Right cardiac atrium (tissue), 5 donors: ENCODE measurements at regions not wholly inside any gene's neighbourhood (a gene's known extent, or its start where the extent isn't known, plus 50 kb on each side); places are given as distances from the start of the nearest gene placed in this dataset.

Source experiments
- ATAC-seq, 2 donors: fragments of 200-7000 bp; cut with Tn5 transposase; one replicate each; pipeline versions ENCODE4 v1.8.0 to v1.9.1; 2020; ENCODE audit warnings: moderate library complexity in 2 of 2, mild to moderate bottlenecking in 1 of 2
- DNase-seq, 3 donors: peaks; one replicate each; pipeline ENCODE4 v3.0.0-alpha.2; 2020
- H3K27ac ChIP-seq: one replicate; pipeline ENCODE4 v1.5.1; 2013; ENCODE audit warnings: mild to moderate bottlenecking, low read length, control low read depth, moderate library complexity
- H3K27me3 ChIP-seq: one replicate; pipeline ENCODE4 v1.6.1; 2013; ENCODE audit not compliant: control insufficient read depth, insufficient read depth
- H3K4me1 ChIP-seq: one replicate; pipeline ENCODE4 v1.6.1; 2013; ENCODE audit warnings: low read length; ENCODE audit not compliant: control insufficient read depth, insufficient read depth
- H3K4me3 ChIP-seq: one replicate; pipeline ENCODE4 v1.5.1; 2013; ENCODE audit warnings: low read length, control low read depth
- H3K9me3 ChIP-seq: one replicate; pipeline ENCODE4 v1.6.1; 2013; ENCODE audit warnings: low read length; ENCODE audit not compliant: control insufficient read depth
- WGBS: extraction: QIAGEN DNeasy Blood & Tissue Kit; methylation state at CpG from one replicate; pipeline ENCODE4 v1.1.7; 2013; 5-methylcytosine and 5-hydroxymethylcytosine counted together
- intact Hi-C, 4 donors: fragments of 100-400 bp; cut with DNase I; formaldehyde crosslinking; loops; one replicate each; pipeline versions ENCODE4 v1.11.0 to v1.14.0; 2022 to 2023
- donor health status: healthy with polysubstance abuse.
- donor health status: DM: no; HTN: yes; CAD: no.
- donor health status: DM: no; HTN: no; CAD: no.
- donor health status: DM: no; HTN: yes; CAD: no; lungs with severe emphysema.
- donor health status: DM: yes; HTN: yes; CAD: no.

DNA sequence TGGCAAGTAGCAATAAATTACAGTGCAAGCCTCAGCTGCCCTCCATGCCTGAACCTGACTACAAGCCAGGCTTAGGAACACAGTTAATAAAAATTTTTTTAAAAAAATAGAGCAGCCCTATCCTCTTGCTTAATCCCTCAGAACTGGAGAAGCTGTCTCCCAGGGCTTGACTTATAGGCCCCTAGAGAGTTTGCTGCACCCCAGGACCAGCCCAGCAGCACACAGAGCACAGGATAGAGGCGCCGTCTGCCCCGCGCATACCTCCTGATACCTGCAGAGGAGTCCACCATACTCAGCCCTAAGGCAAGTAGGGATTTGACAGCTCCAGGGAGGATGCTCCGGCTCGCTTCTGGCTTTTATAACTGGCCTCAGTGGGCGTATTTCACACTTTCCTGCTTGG lies 548.6 kb upstream of the RAB6C start:
- H3K4me1 ChIP-seq, result no peaks in the 10 kb centered on the region
- intact Hi-C loops, result no loop called here
- no peak overlapping the region for H3K27ac ChIP-seq
- no peak for ATAC-seq
- H3K4me3 ChIP-seq, result no peak overlapping the region
- DNase-seq, result no peak
- WGBS, result 81% methylated on average over 7 of the region's 7 CpGs
- no peaks in the 10 kb centered on the region for H3K9me3 ChIP-seq
- no peaks in the 10 kb centered on the region for H3K27me3 ChIP-seq

DNA sequence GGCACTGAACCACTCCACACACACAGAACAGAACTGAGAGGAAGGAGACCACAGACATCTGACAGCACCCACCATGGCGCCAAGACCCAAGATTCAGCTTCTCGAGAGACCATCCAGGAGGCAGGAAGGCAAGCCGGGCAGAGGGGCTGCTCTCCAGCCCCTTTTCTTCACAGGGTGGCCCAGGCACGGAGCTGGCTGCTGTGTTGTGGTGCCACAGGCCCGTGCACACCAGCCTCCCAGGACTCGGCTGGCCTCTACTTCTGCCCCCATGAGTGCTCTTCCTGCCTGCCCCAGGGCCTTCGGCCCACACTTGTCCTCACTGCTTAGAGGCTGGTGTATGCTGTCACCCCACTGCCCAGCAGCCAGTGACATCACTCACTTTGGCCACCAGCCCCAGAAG lies 547.6 kb upstream of the RAB6C start:
- no peak for DNase-seq
- H3K4me3 ChIP-seq, result no peak overlapping the region
- no peaks in the 10 kb centered on the region for H3K27me3 ChIP-seq
- H3K27ac ChIP-seq, result no peak overlapping the region
- no peak for ATAC-seq
- H3K9me3 ChIP-seq, result no peaks in the 10 kb centered on the region
- 89% methylated on average over 7 of the region's 7 CpGs for WGBS
- H3K4me1 ChIP-seq, result no peaks in the 10 kb centered on the region
- intact Hi-C loops, result no loop called here

DNA sequence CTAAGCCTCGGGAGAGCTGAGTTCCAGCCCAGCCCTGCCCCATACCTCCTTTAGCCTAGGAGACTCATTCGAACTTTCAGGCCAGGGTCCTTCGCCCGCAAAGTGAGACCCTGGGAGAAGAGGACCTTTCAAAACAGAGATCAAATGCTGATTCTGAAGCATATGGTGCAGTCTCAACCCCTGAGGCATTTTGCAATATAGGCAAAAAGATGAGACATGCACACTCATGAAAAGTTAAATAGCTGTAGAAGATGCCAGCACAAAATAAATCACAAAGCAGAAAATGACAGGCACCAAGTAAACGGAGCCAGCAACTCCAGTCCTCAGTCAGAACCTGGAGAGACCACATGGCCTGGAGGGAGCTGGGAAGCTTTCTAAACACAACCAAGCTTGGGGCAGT lies 542.7 kb upstream of the RAB6C start:
- DNase-seq (no peak), ATAC-seq (no peak)
- no peak overlapping the region for H3K27ac ChIP-seq
- intact Hi-C loops, result no loop called here
- no peaks in the 10 kb centered on the region for H3K27me3 ChIP-seq
- H3K4me3 ChIP-seq, result no peak overlapping the region
- H3K4me1 ChIP-seq, result no peaks in the 10 kb centered on the region
- 66% methylated on average over 5 of the region's 5 CpGs for whole genome bisulfite sequencing
- H3K9me3 ChIP-seq, result no peaks in the 10 kb centered on the region

DNA sequence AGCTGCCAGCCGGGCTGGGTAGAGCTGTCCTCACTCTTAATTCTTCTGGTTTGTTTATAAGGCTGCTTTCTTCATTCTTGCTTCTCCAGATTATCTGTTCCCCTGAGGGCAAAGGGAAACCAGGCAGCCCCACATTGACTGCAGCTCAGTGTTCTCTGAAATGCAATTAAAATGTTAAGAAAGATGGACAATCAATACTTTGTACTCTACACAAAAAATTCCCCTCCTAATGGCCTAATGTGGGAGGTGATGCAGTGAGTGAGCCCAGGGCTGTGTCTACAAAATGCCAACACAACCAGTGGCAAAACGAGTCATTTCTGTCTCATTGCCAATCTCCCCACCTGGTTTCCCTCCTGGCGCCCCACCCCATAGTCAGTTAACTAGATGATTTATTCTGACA lies 541.7 kb upstream of the RAB6C start:
- H3K27me3 ChIP-seq, result no peaks in the 10 kb centered on the region
- H3K9me3 ChIP-seq, result no peaks in the 10 kb centered on the region
- ATAC-seq (no peak), DNase-seq (no peak)
- no peak overlapping the region for H3K27ac ChIP-seq
- no peak overlapping the region for H3K4me3 ChIP-seq
- WGBS, result 70% methylated on average over 3 of the region's 3 CpGs
- no peaks in the 10 kb centered on the region for H3K4me1 ChIP-seq
- intact Hi-C loops, result no loop called here

DNA sequence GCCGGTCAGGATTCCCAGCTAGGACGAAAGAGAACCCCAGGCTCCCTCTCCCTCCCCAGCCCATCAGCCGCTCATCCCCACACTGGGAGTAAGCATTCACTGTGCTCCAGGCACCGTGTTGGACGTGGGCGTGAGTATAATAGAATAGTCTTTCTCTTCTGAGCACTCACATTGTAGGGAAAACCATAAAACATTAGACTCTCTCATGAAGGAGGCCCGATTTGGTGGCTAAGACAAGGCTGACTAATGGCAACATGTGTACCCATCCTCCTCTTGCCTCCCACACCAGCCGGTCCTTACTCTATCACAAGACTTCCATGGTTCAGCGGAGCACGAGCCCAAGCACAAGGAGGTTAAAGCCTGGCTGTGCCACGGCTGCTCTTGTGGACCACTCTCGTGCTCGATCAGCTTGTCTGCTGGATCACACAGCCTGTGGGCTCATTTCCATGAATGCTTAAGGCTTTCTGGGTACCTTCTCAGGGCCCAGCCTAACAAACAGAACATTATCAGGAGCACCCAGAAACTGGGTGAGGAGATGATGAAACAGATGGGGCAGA lies 540.9 kb upstream of the RAB6C start:
- ATAC-seq (no peak), DNase-seq (no peak)
- no peaks in the 10 kb centered on the region for H3K9me3 ChIP-seq
- no peaks in the 10 kb centered on the region for H3K27me3 ChIP-seq
- intact Hi-C loops, result no loop called here
- H3K27ac ChIP-seq, result no peak overlapping the region
- H3K4me3 ChIP-seq, result no peak overlapping the region
- 86% methylated on average over 13 of the region's 13 CpGs for WGBS
- H3K4me1 ChIP-seq, result no peaks in the 10 kb centered on the region

DNA sequence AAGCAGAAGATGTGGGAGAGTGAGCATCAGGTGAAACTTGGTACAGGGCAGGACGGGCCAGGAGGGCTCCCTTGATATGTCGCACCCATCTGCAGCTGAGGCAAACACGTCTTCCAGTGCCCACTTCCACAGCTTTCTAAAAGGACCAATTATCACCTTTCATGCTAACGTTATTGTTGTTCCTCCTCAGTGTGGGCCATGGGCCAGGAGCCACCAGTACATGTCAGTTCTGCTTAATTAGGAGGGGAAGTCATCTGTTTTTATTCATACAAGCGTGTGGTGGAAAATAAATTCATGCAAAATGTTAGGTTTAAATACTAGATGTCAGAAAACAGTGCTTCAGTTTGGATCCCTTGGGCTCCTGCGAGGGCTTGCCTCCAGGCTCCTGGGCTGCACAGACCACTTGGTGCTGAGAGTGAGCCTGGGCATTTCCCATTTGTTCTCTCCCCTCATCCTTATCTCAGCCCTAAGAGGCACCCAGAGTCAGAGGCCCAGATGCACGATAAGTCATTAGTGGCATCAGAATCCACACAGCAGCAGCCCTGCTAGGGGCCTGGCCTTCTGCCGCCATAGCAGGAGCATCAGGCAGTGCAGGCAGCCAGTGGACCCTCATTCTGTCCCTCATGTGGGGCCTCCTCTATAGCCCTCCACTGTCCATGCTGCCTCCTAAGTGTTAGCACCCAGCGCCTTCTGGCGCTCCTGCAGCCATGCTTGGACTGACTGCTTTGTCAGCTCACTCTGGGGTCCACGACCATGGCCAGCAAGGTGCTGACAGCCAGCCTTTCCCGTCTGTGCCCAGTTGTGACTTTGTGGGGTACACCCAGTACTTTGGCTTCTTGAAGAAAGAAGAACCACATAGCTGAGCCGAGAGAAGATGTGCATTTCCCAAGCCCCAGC lies 539.8 kb upstream of the RAB6C start:
- intact Hi-C loops, result no loop called here
- DNase-seq (no peak), ATAC-seq (no peak)
- Histone ChIP-seq H3K4me3 (no peak overlapping the region), H3K27ac (no peak overlapping the region), H3K27me3 (no peaks in the 10 kb centered on the region), H3K9me3 (no peaks in the 10 kb centered on the region), H3K4me1 (no peaks in the 10 kb centered on the region)
- WGBS, result 69% methylated on average over 13 of the region's 13 CpGs

DNA sequence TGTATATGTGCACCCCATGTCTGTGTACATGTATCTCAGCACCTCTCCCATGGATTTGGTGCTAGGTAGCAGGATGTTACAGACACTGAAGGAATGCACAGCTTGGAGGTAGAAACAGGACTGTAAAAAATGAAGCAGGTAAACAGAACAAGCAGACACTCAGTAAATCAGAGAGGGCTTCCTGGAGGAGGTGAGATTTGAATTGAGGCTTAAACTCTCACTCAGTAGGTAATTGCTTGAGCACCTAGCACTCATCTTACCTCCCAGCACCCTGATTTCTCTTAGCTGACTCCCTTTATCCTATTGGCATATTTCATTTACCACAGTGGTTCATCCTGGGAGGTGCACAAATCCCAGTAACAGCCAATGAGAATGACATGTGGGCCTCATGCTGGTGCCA lies 537.9 kb upstream of the RAB6C start:
- Histone ChIP-seq H3K27ac (no peak overlapping the region), H3K27me3 (no peaks in the 10 kb centered on the region), H3K9me3 (no peaks in the 10 kb centered on the region), H3K4me3 (no peak overlapping the region), H3K4me1 (no peaks in the 10 kb centered on the region)
- no peak for ATAC-seq
- DNase-seq, result no peak
- intact Hi-C loops, result no loop called here

DNA sequence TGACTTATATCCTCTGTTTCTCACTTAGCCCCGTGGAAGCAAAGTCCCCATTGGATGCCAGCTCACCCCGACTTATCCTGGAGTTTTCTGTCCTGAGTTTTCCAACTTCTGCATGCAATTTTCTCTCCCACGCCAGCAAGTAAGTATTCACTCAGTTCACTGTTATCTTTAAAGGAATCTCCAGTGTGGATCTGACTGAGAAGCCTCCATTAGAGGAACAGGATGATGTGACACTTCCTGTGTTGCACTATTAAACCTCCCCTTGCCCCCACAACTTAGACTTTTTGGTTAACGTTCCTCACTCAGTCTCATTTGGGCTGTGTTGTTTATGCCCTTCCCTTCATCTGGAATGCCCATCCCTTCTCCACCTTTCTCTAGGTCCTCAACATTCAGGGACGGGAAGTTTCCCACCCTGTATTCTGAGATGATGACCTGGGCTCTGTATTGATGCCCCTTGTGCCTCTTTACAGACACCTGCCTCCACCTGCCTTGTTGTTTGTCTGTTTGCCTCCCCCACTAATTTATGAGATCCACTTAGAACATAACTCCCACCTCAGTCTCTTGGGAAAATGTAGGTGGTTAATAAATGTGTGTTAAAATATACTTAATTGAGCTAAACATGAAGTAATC lies 536.1 kb upstream of the RAB6C start:
- Histone ChIP-seq H3K9me3 (no peaks in the 10 kb centered on the region), H3K4me3 (no peak overlapping the region), H3K4me1 (no peaks in the 10 kb centered on the region), H3K27ac (no peak overlapping the region), H3K27me3 (no peaks in the 10 kb centered on the region)
- ATAC-seq (no peak), DNase-seq (no peak)
- intact Hi-C loops, result no loop called here
- 66% methylated on average over 5 of the region's 5 CpGs for WGBS

DNA sequence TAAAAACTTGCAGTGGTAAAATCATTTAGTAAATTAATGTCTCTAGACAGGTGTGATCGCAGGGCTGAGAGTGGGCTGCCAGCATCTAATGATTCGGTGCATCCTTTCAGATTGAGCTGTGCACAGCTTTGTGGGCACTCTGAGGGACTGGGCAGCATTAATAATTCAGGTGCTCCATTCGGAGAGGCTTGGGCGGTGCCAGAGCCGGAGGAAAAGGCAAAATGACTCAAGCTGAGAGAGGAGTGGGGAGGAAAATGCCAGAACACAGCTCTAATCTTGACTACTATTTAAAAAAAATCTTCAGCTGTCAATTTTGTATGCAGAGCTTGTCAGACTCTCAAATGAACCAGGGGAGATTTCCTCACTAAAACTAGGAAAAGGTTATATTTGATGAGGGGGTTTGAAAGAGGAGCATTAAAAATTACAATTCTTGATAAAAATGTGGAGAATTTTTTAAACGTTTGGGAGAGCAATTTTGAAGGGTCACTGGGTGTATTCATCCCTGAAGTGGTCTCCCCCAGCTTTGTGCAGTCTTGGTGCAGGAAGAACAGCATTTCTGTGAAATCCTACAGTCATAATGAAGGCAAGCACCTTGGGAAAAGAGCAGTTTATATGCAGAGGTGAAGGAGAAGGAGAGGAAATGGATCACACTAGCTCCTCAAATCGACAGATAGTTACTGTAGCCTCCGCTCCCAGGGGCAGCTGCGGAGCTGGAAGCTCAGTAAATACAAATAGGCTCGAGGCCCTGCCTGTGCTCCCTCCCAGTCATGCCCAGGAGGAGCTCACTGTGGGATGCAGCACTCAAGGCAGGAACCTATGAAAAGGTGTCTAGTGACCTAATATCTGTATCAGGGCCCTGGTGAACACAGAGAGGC lies 535.4 kb upstream of the RAB6C start:
- ATAC-seq (no peak), DNase-seq (no peak)
- Histone ChIP-seq H3K27ac (no peak overlapping the region), H3K4me3 (no peak overlapping the region), H3K4me1 (no peaks in the 10 kb centered on the region), H3K9me3 (no peaks in the 10 kb centered on the region), H3K27me3 (no peaks in the 10 kb centered on the region)
- 57% methylated on average over 10 of the region's 10 CpGs for WGBS
- intact Hi-C loops, result no loop called here

DNA sequence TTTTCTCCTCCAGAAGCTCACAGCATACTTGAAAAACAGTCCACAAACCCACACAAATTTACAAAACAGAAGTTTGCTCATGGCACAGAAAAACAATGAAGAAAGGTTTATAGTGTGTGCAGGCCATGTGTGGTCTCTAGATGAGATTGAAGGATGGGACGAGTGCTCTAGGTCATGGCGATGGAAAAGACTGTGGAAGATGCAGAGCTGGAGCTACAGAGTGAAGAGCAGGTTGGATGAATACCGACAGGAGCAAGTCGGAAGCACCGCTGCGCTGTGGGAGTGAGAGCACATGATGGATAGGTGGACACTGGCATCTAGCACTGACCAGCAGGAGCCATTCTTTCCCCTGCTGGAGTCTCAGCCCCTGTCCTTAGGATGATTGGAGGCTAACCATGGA lies 534.7 kb upstream of the RAB6C start:
- intact Hi-C loops, result no loop called here
- Histone ChIP-seq H3K4me1 (no peaks in the 10 kb centered on the region), H3K4me3 (no peak overlapping the region), H3K27me3 (no peaks in the 10 kb centered on the region), H3K9me3 (no peaks in the 10 kb centered on the region), H3K27ac (no peak overlapping the region)
- no peak for ATAC-seq
- DNase-seq, result no peak
- WGBS, result 86% methylated on average over 6 of the region's 6 CpGs

DNA sequence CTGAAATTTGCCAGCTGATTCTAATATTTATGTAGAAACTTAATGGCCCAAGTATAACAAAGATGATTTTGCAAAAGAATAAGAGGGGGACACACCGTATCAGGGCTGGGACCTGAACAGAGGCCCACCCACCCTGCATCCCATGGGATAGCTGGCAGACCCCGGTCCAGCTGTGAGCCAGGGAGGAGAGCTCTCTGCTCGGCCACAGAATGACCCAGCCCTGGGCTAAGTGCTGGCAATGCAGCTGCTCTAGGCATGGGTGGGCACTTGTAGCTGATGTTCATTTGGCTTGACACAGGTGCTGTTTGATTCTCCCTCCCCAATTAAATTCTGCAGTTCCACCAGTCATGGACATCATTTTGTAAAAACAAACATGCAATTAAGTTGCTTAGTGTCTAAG lies 522.8 kb upstream of the RAB6C start:
- Histone ChIP-seq H3K4me1 (no peaks in the 10 kb centered on the region), H3K9me3 (no peaks in the 10 kb centered on the region), H3K27me3 (no peaks in the 10 kb centered on the region), H3K27ac (no peak overlapping the region), H3K4me3 (no peak overlapping the region)
- intact Hi-C loops, result no loop called here
- ATAC-seq (no peak), DNase-seq (no peak)
- WGBS, result 39% methylated on average over 3 of the region's 3 CpGs
